WTC11 (cell line): ENCODE measurements at regions not wholly inside any gene's neighbourhood (a gene's known extent, or its start where the extent isn't known, plus 50 kb on each side); places are given as distances from the start of the nearest gene placed in this dataset.

ENCODE experiments used
- ATAC-seq: fragments of 200-7000 bp; cut with Tn5 transposase; 2 replicates; pipeline ENCODE4 v1.10.0; 2021; ENCODE audit warnings: mild to moderate bottlenecking, moderate library complexity
- CTCF ChIA-PET: fragments of 300-600 bp; sonication (Branson Sonifier 250); formaldehyde crosslinking; loops from one replicate; lab custom pipeline; 2021; ENCODE audit warnings: antibody characterized with exemption; lab: Charles Lee
- POLR2A ChIA-PET: fragments of 350-600 bp; sonication (Branson Sonifier 250); formaldehyde crosslinking; loops from one replicate; lab custom pipeline; 2021; ENCODE audit warnings: antibody characterized with exemption; lab: Charles Lee
- DNase-seq: peaks from one replicate; pipeline ENCODE4 v3.0.0; 2021; ENCODE audit warnings: low spot score
- H3K27ac Mint-ChIP-seq: 2 replicates; pipeline ENCODE4 v1.8.0; 2021; ENCODE audit warnings: mixed read lengths
- H3K27me3 Mint-ChIP-seq: 2 replicates; pipeline ENCODE4 v1.8.0; 2021; ENCODE audit warnings: low read depth, mild to moderate bottlenecking, moderate library complexity, mixed read lengths
- H3K36me3 Mint-ChIP-seq: 2 replicates; pipeline ENCODE4 v1.8.0; 2021; ENCODE audit warnings: mixed read lengths
- H3K4me1 Mint-ChIP-seq: 2 replicates; pipeline ENCODE4 v1.8.0; 2022; ENCODE audit warnings: mixed read lengths
- H3K4me3 Mint-ChIP-seq: 2 replicates; pipeline ENCODE4 v1.8.0; 2021; ENCODE audit warnings: mild to moderate bottlenecking, moderate library complexity, mixed read lengths
- H3K9me3 Mint-ChIP-seq: 2 replicates; pipeline ENCODE4 v1.8.0; 2021; ENCODE audit warnings: mixed read lengths
- CREB1 ChIP-seq: sonication (generic); formaldehyde crosslinking; IDR thresholded peaks from 2 replicates; pipeline ENCODE4 v1.8.0; 2023; ENCODE audit warnings: mild to moderate bottlenecking, missing genetic modification reagents
- CREM ChIP-seq: sonication (generic); formaldehyde crosslinking; IDR thresholded peaks from 2 replicates; pipeline ENCODE4 v1.8.1; 2022; ENCODE audit warnings: mild to moderate bottlenecking, missing genetic modification reagents, moderate library complexity
- ELF4 ChIP-seq: sonication (generic); formaldehyde crosslinking; IDR thresholded peaks from 2 replicates; pipeline ENCODE4 v1.8.1; 2022; ENCODE audit warnings: low read depth, mild to moderate bottlenecking, moderate library complexity, missing genetic modification reagents
- EMX1 ChIP-seq: fragments of 250-450 bp; sonication (Bioruptor Pico); IDR thresholded peaks from 2 replicates; pipeline ENCODE4 v1.8.0; 2021; ENCODE audit warnings: mild to moderate bottlenecking
- FOXJ3 ChIP-seq: sonication (generic); formaldehyde crosslinking; IDR thresholded peaks from 2 replicates; pipeline ENCODE4 v1.9.0; 2021; ENCODE audit warnings: missing genetic modification reagents, mild to moderate bottlenecking, borderline replicate concordance
- HMGA2 ChIP-seq: fragments of 250-450 bp; sonication (Bioruptor Pico); IDR thresholded peaks from 2 replicates; pipeline ENCODE4 v1.4.0; 2021; ENCODE audit warnings: mild to moderate bottlenecking, moderate library complexity
- KAT7 ChIP-seq: sonication (generic); formaldehyde crosslinking; IDR thresholded peaks from 2 replicates; pipeline ENCODE4 v1.8.1; 2023; ENCODE audit warnings: missing genetic modification reagents, mild to moderate bottlenecking, borderline replicate concordance
- MXD4 ChIP-seq: fragments of 250-450 bp; sonication (Bioruptor Pico); IDR thresholded peaks from 2 replicates; pipeline ENCODE4 v1.8.0; 2021; ENCODE audit warnings: mild to moderate bottlenecking, moderate library complexity, borderline replicate concordance
- NFE2L1 ChIP-seq: sonication (generic); formaldehyde crosslinking; IDR thresholded peaks from 2 replicates; pipeline ENCODE4 v1.8.1; 2023; ENCODE audit warnings: missing genetic modification reagents
- NR2C2 ChIP-seq: sonication (generic); formaldehyde crosslinking; IDR thresholded peaks from 2 replicates; pipeline ENCODE4 v1.8.0; 2022; ENCODE audit warnings: mild to moderate bottlenecking, missing genetic modification reagents
- RELA ChIP-seq: sonication (generic); formaldehyde crosslinking; IDR thresholded peaks from 2 replicates; pipeline ENCODE4 v1.8.1; 2022; ENCODE audit warnings: missing genetic modification reagents, mild to moderate bottlenecking, borderline replicate concordance
- RORB ChIP-seq: fragments of 250-450 bp; sonication (Bioruptor Pico); IDR thresholded peaks from 2 replicates; pipeline ENCODE4 v1.9.0; 2021; ENCODE audit warnings: mild to moderate bottlenecking
- SOX15 ChIP-seq: fragments of 250-450 bp; sonication (Bioruptor Pico); IDR thresholded peaks from 2 replicates; pipeline ENCODE4 v1.9.0; 2021; ENCODE audit warnings: mild to moderate bottlenecking
- TEAD4 ChIP-seq: sonication (generic); formaldehyde crosslinking; IDR thresholded peaks from 2 replicates; pipeline ENCODE4 v1.8.0; 2022; ENCODE audit warnings: mild to moderate bottlenecking, missing genetic modification reagents
- ZBTB21 ChIP-seq: sonication (generic); formaldehyde crosslinking; IDR thresholded peaks from 2 replicates; pipeline ENCODE4 v1.8.1; 2023; ENCODE audit warnings: mild to moderate bottlenecking, missing genetic modification reagents, borderline replicate concordance
- ZNF317 ChIP-seq: sonication (generic); formaldehyde crosslinking; IDR thresholded peaks from 2 replicates; pipeline ENCODE4 v1.8.1; 2023; ENCODE audit warnings: low read depth, mild to moderate bottlenecking, moderate library complexity, missing genetic modification reagents, borderline replicate concordance
- TF ChIP-seq, protein P1 (sequence below): sonication (generic); formaldehyde crosslinking; IDR thresholded peaks from 2 replicates; pipeline ENCODE4 v1.8.1; 2022; ENCODE audit warnings: mild to moderate bottlenecking, moderate library complexity, missing genetic modification reagents
- TF ChIP-seq, protein P2 (sequence below): fragments of 250-450 bp; sonication (Bioruptor Pico); conservative IDR thresholded peaks from 2 replicates; pipeline ENCODE4 v1.9.0; 2021; ENCODE audit warnings: mild to moderate bottlenecking
- TF ChIP-seq, protein P3 (sequence below): fragments of 250-450 bp; sonication (Bioruptor Pico); IDR thresholded peaks from 2 replicates; pipeline ENCODE4 v1.9.0; 2021; ENCODE audit warnings: moderate library complexity, mild to moderate bottlenecking, inconsistent platforms, borderline replicate concordance
- TF ChIP-seq, protein P4 (sequence below): sonication (generic); formaldehyde crosslinking; IDR thresholded peaks from 2 replicates; pipeline ENCODE4 v1.8.0; 2022; ENCODE audit warnings: mild to moderate bottlenecking, missing genetic modification reagents
- TF ChIP-seq, protein P5 (sequence below): sonication (generic); formaldehyde crosslinking; IDR thresholded peaks from 2 replicates; pipeline ENCODE4 v1.8.0; 2023; ENCODE audit warnings: missing genetic modification reagents
- TF ChIP-seq, protein P6 (sequence below): sonication (generic); formaldehyde crosslinking; conservative IDR thresholded peaks from 2 replicates; pipeline ENCODE4 v1.8.1; 2022; ENCODE audit warnings: mild to moderate bottlenecking, missing genetic modification reagents
- TF ChIP-seq, protein P7 (sequence below): fragments of 250-450 bp; sonication (Bioruptor Pico); IDR thresholded peaks from 2 replicates; pipeline ENCODE4 v1.9.0; 2021; ENCODE audit warnings: mild to moderate bottlenecking, borderline replicate concordance
- TF ChIP-seq, protein P8 (sequence below): fragments of 250-450 bp; sonication (Bioruptor Pico); IDR thresholded peaks from 2 replicates; pipeline ENCODE4 v1.8.0; 2021; ENCODE audit warnings: mild to moderate bottlenecking

DNA sequence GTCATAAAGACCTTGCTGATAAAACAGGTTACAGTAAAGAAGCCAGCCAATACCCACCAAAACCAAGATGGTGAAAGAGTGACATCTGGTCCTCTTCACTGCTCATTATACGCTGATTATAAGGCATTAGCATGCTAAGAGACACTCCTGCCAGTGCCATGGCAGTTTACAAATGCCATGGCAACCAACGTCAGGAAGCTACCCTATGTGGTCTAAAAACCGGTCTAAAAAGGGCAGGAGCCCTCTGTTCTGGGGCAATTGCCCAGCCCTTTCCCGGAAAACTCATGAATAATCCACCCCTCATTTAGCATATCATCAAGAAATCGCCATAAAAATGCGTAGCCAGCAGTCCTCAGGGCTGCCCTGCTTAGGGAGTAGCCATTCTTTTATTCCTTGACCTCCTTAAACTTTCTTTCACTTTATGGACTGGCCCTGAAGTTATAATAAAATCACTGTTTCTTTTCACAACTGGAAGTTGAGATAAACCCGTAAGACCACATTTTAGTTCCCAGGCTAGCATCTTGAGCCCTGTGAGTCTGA lies 260.5 kb upstream of the FAT1 start:
- TF ChIP-seq ZBTB21 (CRISPR knock-in tag) = no peak
- TF ChIP-seq SOX15 (CRISPR knock-in tag) = no peak
- no peak for TF ChIP-seq NR2C2 (CRISPR knock-in tag)
- TF ChIP-seq CREB1 (CRISPR knock-in tag) = no peak
- TF ChIP-seq ZNF317 (CRISPR knock-in tag) = no peak
- TF ChIP-seq, protein P1, sequence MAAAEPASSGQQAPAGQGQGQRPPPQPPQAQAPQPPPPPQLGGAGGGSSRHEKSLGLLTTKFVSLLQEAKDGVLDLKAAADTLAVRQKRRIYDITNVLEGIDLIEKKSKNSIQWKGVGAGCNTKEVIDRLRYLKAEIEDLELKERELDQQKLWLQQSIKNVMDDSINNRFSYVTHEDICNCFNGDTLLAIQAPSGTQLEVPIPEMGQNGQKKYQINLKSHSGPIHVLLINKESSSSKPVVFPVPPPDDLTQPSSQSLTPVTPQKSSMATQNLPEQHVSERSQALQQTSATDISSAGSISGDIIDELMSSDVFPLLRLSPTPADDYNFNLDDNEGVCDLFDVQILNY (CRISPR knock-in tag) = no peak
- no peak for TF ChIP-seq ELF4 (CRISPR knock-in tag)
- TF ChIP-seq, protein P2, sequence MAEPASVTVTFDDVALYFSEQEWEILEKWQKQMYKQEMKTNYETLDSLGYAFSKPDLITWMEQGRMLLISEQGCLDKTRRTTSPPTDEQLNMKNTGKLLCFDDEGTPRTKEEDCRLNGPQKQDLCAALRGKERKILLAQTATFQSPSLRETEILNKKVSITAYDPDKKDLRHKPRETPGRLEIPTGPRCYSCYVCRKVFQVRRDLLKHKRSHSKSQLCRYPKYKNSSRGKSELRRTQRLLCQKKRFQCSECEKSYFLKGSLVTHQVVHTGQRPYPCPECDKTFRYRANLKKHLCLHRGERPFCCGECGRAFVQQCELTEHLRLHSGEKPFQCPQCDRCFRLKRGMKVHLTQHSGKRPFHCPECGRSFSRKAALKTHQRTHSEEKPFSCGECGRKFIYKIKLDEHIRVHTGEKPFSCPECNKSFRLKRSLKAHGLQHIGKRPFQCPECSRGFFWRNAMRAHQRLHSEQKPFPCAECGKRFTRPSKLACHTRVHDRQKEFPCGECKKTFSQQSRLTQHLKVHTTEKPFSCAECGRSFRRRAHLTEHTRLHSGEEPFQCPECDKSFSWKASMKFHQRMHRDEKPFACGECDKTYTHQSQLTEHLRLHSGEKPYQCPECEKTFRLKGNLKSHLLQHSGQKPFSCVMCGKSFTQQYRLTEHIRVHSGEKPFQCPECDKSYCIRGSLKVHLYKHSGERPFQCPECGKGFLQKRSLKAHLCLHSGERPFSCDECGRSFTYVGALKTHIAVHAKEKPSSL (CRISPR knock-in tag) = no peak
- TF ChIP-seq HMGA2 (CRISPR knock-in tag) = no peak
- TF ChIP-seq CREM = no peak
- TF ChIP-seq FOXJ3 (CRISPR knock-in tag) = no peak
- TF ChIP-seq, protein P3, sequence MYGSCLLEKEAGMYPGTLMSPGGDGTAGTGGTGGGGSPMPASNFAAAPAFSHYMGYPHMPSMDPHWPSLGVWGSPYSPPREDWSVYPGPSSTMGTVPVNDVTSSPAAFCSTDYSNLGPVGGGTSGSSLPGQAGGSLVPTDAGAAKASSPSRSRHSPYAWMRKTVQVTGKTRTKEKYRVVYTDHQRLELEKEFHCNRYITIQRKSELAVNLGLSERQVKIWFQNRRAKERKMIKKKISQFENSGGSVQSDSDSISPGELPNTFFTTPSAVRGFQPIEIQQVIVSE (CRISPR knock-in tag) = no peak
- TF ChIP-seq MXD4 (CRISPR knock-in tag) = no peak
- no peak for TF ChIP-seq NFE2L1
- TF ChIP-seq RELA (CRISPR knock-in tag) = no peak
- TF ChIP-seq, protein P4, sequence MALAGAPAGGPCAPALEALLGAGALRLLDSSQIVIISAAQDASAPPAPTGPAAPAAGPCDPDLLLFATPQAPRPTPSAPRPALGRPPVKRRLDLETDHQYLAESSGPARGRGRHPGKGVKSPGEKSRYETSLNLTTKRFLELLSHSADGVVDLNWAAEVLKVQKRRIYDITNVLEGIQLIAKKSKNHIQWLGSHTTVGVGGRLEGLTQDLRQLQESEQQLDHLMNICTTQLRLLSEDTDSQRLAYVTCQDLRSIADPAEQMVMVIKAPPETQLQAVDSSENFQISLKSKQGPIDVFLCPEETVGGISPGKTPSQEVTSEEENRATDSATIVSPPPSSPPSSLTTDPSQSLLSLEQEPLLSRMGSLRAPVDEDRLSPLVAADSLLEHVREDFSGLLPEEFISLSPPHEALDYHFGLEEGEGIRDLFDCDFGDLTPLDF (CRISPR knock-in tag) = no peak
- no peak for TF ChIP-seq KAT7 (CRISPR knock-in tag)
- TF ChIP-seq, protein P5, sequence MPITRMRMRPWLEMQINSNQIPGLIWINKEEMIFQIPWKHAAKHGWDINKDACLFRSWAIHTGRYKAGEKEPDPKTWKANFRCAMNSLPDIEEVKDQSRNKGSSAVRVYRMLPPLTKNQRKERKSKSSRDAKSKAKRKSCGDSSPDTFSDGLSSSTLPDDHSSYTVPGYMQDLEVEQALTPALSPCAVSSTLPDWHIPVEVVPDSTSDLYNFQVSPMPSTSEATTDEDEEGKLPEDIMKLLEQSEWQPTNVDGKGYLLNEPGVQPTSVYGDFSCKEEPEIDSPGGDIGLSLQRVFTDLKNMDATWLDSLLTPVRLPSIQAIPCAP = no peak
- TF ChIP-seq EMX1 (CRISPR knock-in tag) = no peak
- TF ChIP-seq, all 79 proteins: peak for 0
- CTCF ChIA-PET = no interaction called here
- POLR2A ChIA-PET = no interaction called here
- ATAC-seq (no peak), DNase-seq (no peak)
- Mint-ChIP-seq H3K4me1 (peaks cover 20% of the 10 kb centered on the region), H3K27ac (no peak overlapping the region), H3K36me3 (no peaks in the 10 kb centered on the region; the same call in 1 of the 2 replicates), H3K9me3 (peaks cover 13% of the 10 kb centered on the region), H3K27me3 (peaks cover 29% of the 10 kb centered on the region), H3K4me3 (no peak overlapping the region)

DNA sequence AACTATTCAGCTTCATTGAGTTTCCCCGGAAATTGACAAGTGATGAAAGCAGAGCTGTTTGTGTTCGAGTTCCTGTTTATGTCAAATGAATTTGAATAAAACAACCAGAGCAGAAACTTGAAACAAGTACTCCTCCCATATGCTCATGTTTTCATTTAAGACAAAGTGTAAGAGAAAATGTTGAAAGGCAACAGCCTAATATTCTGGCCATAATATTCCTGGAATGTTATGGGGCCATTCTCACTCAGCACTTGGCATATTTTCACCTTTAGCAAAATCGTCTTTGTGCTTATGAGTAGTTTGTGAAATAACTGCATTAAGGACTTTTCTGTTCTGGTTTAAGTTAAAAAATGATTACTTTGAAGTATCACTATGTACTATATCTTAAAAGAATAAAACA lies 276.0 kb upstream of the FAT1 start:
- no peak for ATAC-seq
- CTCF ChIA-PET = no interaction called here
- TF ChIP-seq NR2C2 (CRISPR knock-in tag) = no peak
- TF ChIP-seq, protein P6, sequence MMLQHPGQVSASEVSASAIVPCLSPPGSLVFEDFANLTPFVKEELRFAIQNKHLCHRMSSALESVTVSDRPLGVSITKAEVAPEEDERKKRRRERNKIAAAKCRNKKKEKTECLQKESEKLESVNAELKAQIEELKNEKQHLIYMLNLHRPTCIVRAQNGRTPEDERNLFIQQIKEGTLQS (CRISPR knock-in tag) = no peak
- TF ChIP-seq TEAD4 (CRISPR knock-in tag) = no peak
- TF ChIP-seq, protein P7, sequence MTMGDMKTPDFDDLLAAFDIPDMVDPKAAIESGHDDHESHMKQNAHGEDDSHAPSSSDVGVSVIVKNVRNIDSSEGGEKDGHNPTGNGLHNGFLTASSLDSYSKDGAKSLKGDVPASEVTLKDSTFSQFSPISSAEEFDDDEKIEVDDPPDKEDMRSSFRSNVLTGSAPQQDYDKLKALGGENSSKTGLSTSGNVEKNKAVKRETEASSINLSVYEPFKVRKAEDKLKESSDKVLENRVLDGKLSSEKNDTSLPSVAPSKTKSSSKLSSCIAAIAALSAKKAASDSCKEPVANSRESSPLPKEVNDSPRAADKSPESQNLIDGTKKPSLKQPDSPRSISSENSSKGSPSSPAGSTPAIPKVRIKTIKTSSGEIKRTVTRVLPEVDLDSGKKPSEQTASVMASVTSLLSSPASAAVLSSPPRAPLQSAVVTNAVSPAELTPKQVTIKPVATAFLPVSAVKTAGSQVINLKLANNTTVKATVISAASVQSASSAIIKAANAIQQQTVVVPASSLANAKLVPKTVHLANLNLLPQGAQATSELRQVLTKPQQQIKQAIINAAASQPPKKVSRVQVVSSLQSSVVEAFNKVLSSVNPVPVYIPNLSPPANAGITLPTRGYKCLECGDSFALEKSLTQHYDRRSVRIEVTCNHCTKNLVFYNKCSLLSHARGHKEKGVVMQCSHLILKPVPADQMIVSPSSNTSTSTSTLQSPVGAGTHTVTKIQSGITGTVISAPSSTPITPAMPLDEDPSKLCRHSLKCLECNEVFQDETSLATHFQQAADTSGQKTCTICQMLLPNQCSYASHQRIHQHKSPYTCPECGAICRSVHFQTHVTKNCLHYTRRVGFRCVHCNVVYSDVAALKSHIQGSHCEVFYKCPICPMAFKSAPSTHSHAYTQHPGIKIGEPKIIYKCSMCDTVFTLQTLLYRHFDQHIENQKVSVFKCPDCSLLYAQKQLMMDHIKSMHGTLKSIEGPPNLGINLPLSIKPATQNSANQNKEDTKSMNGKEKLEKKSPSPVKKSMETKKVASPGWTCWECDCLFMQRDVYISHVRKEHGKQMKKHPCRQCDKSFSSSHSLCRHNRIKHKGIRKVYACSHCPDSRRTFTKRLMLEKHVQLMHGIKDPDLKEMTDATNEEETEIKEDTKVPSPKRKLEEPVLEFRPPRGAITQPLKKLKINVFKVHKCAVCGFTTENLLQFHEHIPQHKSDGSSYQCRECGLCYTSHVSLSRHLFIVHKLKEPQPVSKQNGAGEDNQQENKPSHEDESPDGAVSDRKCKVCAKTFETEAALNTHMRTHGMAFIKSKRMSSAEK (CRISPR knock-in tag) = no peak
- no peak for TF ChIP-seq ZBTB21 (CRISPR knock-in tag)
- no peak for TF ChIP-seq RORB (CRISPR knock-in tag)
- TF ChIP-seq, protein P8, sequence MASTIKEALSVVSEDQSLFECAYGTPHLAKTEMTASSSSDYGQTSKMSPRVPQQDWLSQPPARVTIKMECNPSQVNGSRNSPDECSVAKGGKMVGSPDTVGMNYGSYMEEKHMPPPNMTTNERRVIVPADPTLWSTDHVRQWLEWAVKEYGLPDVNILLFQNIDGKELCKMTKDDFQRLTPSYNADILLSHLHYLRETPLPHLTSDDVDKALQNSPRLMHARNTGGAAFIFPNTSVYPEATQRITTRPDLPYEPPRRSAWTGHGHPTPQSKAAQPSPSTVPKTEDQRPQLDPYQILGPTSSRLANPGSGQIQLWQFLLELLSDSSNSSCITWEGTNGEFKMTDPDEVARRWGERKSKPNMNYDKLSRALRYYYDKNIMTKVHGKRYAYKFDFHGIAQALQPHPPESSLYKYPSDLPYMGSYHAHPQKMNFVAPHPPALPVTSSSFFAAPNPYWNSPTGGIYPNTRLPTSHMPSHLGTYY = no peak

More for the DNA sequence above, 276.0 kb upstream of the FAT1 start:
- DNase-seq = no peak
- Mint-ChIP-seq H3K4me3 (no peak overlapping the region), H3K27me3 (no peaks in the 10 kb centered on the region), H3K27ac (no peak overlapping the region), H3K4me1 (peaks cover 5% of the 10 kb centered on the region; the same call in 1 of the 2 replicates), H3K36me3 (no peaks in the 10 kb centered on the region), H3K9me3 (peaks cover 6% of the 10 kb centered on the region)
- POLR2A ChIA-PET = no interaction called here
